HG03571 (cell line): ENCODE measurements at regions not wholly inside any gene's neighbourhood (a gene's known extent, or its start where the extent isn't known, plus 50 kb on each side); places are given as distances from the start of the nearest gene placed in this dataset.

ENCODE experiments used
- ATAC-seq: cut with Tn5 transposase; IDR thresholded peaks from one replicate; pipeline ENCODE4 v1.9.1; 2021; ENCODE audit not compliant: unreplicated experiment

GRCh38 chr20:52864916-52865605 lies 107.1 kb upstream of the TSHZ2 start:
- ATAC-seq: no peak

DNA sequence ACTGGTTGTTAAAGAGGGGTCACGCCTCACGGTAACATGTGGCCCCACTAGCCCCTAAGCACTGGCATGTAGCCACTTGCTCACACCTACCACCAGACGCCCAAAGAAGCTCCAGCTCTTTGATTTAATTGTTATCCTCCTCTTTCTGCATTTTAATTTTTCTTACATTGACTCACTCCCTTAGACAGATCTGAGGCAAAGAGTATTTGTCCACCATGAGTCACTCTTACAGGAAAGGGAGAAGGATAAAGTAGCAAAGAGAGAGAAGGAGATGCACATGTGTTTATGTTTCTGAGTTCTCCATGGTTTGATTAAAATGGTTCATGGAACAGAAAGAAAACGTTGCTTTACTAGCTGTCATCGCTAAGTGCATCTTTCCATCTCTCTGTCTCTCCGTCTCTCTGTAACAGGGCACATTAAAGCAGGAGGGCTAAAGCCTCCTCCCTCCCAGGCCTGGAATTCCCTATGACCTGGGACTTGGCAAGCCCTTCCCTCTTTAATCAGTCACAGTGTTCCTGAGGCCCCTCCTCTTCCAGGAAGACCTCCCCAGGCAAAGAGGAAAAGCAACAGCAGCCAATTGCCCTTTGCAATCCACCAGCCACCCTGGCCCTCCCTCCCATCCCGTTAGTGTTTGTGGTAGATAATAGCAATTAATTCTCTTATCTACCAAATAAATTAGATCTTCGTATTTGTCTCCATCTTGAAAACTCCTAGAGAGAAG lies 112.8 kb upstream of the TSHZ2 start:
- ATAC-seq: no peak

DNA sequence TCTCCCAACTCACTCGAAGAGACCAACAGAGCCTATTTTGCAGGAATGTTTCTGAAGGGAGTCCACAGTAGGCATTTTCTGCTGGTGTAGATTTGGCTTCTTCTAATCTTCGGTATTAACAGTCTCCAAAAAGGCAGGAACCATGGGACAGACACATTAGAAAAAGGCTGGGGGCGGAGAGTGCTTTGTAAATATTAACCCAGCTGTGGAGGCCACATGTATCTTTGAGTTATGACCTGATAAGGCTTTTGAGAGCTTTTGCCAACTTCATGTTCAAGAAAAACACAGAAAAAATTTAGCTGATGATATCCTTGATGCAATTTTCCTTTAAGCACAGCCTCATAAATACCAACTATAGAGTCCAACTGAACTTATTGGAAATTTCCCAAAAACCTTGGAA lies 119.4 kb upstream of the TSHZ2 start:
- no peak for ATAC-seq

DNA sequence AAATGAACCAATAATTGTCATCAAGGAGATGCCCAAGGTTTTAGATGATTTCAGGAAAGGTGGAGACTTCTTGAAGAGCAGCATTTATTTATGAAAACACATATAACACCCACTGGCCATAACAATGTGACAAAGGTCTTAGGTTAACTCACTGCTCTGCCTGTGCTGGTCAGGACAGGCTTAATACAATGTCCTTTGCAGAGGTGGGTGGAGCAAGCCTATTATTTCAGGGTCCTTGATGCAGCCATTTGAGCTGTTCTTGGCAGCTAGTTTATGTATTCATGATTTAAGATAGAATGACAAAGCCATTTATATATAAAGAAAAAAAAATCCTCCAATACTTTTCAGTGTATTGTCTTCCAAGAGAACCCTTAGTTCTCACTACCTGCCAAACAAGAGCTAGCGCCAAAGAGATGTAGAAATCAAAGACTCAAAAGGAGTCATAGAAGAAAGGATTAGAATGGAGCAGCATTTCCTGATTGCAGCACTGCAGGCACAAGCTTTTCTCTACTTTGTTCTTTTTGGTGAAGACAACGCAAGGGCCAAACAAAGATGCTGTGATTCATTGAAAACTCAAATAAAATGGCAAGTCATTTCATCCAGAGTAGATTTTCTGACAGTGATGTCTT lies 124.3 kb upstream of the TSHZ2 start:
- no peak for ATAC-seq

GRCh38 chr20:52847029-52847660 lies 125.0 kb upstream of the TSHZ2 start:
- no peak for ATAC-seq

DNA sequence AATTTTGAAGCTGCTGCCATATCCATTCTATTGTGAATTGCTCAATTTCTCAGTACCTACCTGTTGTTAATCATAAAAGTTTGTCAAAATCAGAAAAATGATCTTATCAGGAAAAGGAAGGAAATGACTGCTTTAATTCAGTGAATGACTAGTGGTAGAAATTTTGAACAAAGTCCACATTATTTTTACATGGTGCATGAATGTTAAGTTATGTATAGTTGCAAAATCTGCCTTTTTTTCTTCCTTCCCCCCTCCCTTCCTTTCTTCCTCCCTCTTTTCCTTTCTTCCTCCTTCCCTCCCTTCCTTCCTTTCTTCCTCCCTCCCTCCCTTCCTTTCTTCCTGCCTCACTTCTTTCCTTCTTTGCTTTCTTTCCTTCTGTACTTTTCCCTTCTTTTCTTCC lies 127.1 kb upstream of the TSHZ2 start:
- ATAC-seq: no peak

GRCh38 chr20:52843425-52843824 lies 128.7 kb upstream of the TSHZ2 start:
- no peak for ATAC-seq

GRCh38 chr20:52841003-52841402 lies 131.2 kb upstream of the TSHZ2 start:
- ATAC-seq: no peak

- ATAC-seq: no peak
These were observed 132.1 kb upstream of the TSHZ2 start for GRCh38 chr20:52840041-52840440.

- ATAC-seq: no peak
These were observed 133.5 kb upstream of the TSHZ2 start for GRCh38 chr20:52838510-52839241.

GRCh38 chr20:52837378-52837777 lies 134.8 kb upstream of the TSHZ2 start:
- no peak for ATAC-seq

DNA sequence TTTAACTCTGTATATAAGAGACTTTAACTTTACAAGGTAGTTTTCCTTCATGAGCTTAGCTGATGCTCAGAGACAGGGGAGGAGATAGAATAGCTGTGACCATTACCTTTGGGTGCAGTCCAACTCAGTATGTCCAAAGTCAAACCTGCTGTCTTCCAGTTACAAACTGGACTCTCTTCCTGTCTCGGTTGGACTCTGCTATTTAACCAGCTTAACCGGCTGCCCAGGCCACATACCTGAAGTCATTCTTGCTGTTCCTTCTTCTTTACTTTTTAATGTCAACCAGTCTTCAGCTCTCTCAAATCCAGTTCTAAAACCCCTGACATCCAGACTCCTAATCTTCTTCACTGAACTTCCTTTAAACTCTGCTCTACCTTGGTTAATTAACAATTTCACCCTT lies 138.3 kb upstream of the TSHZ2 start:
- ATAC-seq: no peak

DNA sequence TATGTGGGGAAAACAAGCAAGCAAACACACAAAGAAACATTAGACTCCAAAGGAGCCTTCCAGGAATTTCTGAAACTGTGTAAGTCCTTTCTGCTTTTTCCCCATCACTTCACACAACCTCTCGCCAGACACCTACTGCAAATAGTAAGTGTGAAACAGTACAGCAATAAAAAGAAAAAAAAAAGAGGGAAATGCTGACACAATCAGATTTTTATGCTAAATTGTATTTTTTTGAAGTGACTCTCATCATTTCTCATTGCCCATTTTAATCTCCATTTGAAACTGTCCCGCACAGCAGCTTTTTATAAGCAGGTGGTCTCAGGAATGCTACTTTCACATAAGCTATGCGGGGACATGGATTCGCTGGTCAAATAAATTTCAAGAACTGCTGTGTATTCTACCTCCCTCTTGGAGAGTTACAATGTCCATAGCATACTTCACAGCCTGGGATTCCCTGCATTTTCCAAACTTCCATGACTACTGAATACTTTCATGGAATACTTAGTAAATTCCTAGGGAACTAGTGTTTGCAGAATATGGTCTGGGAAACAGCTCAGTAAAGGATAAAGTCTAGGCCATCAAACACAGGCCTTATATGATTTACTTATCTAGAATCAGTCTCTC lies 139.9 kb upstream of the TSHZ2 start:
- ATAC-seq: no peak

GRCh38 chr20:52830598-52830997 lies 141.6 kb upstream of the TSHZ2 start:
- ATAC-seq: no peak

- ATAC-seq: no peak
These were observed 143.0 kb upstream of the TSHZ2 start for GRCh38 chr20:52829111-52829510.

DNA sequence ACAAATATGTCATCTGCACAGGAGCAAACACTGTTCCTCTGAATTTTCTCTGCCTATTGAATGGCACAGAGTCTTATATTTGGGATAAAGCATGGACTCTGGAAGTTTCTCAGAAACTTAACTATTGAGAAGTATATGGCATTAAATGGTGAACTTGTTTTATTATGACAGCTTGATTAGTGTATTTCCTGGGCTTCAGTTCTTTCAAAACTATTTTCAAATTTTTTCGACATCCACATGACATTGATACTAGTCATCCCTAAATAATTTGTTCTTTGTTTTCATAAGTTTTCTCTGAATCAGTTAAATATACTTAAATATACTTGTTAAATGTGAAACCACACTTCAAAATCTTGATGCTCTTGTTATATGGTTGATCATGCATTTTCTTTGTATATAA lies 144.0 kb upstream of the TSHZ2 start:
- no peak for ATAC-seq

DNA sequence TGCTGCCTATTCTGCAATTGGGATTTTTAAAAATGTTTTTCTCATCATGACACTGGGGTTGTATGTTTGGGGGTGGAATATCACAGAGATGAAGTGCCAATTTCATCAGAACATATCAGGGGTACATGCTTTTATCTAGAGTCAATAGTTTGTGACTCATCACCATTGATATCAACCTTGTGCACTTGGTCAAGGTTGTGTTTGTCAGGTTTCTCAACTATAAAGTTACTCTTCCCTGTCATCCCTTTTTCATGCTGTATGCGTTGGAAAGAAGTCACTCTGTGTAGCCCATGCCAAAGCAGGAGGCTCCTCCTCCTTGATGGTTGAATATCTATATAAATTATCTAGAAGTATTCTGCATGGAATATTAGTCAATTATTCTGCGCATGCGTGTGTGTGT lies 145.4 kb upstream of the TSHZ2 start:
- ATAC-seq: no peak

- ATAC-seq: no peak
These were observed 145.8 kb upstream of the TSHZ2 start for GRCh38 chr20:52826321-52826720.

DNA sequence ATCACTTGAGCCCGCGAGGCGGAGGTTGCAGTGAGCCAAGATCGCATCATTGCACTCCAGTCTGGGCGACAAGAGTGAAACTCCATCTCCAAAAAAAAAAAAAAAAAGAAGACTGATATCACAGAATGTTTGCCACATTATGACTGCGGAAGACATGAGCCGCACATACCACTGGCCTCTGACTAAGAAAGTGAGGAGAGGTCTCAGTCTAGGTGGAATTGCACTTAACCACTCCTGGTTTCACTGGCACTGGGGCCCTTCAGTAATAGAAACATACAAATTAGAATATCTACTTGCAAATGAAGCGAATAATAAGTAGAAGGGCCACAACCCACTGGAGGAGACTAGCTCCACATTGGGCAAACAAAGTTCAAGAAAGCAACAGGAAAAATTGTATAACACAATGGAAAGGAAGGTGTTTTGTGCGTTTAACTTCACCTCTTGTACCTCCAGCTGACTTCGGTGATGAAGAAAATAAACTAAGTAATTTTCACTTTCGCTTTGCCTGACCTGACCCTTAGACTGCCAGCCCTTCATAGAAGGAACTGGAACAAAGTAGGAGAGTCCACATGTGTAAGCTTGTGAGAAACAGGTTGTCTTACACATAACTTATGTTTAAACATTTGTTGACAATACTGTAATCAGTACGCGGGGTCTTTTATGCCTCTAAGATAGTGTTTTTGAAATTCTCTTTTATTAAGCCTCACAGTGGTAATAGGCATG lies 147.5 kb upstream of the TSHZ2 start:
- no peak for ATAC-seq

- ATAC-seq: no peak
These were observed 148.9 kb upstream of the TSHZ2 start for GRCh38 chr20:52823303-52823702.
